SK-N-SH (cell line): ENCODE measurements at regions not wholly inside any gene's neighbourhood (a gene's known extent, or its start where the extent isn't known, plus 50 kb on each side); places are given as distances from the start of the nearest gene placed in this dataset.

Source experiments
- CHD2 ChIP-seq: fragments of 150-350 bp; IDR thresholded peaks from 2 replicates; pipeline ENCODE4 v1.6.1; 2018; ENCODE audit warnings: low read length; ENCODE audit not compliant: partially characterized antibody
- USF1 ChIP-seq: IDR thresholded peaks from 2 replicates; pipeline ENCODE4 v1.4.0; 2012; ENCODE audit warnings: low read depth, borderline replicate concordance
- TF ChIP-seq, protein P1 (sequence below): fragments of 200-600 bp; sonication (generic); IDR thresholded peaks from 2 replicates; pipeline ENCODE4 v1.6.1; 2017; ENCODE audit warnings: antibody characterized with exemption, mild to moderate bottlenecking, moderate library complexity

DNA sequence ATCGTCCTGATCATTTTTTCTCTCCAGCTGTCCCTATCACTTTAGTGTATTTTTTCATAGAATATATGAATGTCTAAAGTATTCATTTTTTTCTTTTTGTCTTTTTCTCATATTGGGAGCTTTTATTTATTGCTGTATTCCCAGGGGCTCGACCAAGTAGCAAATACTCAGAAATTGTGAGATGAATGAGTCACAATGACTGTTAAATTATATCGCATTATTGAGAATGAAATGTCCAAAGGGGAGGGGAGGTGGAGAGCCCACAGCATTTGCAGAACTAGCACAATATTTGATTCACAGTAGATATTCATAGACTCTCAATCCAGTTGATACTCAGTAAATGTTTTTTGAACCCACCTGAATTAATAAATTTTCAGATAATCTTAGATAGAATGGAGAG lies 543.6 kb upstream of the FAM241A start:
- TF ChIP-seq, protein P1, sequence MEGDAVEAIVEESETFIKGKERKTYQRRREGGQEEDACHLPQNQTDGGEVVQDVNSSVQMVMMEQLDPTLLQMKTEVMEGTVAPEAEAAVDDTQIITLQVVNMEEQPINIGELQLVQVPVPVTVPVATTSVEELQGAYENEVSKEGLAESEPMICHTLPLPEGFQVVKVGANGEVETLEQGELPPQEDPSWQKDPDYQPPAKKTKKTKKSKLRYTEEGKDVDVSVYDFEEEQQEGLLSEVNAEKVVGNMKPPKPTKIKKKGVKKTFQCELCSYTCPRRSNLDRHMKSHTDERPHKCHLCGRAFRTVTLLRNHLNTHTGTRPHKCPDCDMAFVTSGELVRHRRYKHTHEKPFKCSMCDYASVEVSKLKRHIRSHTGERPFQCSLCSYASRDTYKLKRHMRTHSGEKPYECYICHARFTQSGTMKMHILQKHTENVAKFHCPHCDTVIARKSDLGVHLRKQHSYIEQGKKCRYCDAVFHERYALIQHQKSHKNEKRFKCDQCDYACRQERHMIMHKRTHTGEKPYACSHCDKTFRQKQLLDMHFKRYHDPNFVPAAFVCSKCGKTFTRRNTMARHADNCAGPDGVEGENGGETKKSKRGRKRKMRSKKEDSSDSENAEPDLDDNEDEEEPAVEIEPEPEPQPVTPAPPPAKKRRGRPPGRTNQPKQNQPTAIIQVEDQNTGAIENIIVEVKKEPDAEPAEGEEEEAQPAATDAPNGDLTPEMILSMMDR: no peak
- TF ChIP-seq USF1 (no peak), CHD2 (no peak)
